ENCODE measurements at regions not wholly inside any gene's neighbourhood (a gene's known extent, or its start where the extent isn't known, plus 50 kb on each side); places are given as distances from the start of the nearest gene placed in this dataset.

- TF ChIP-seq POLR2AphosphoS5 (IDR thresholded peaks at IDR 0.05; ENCODE audit: low read depth) (no peak), CTCF (conservative IDR thresholded peaks at IDR 0.05; ENCODE audit: low read depth in 2 of 2) (no peak)
Observed at GRCh38 chr20:54744097-54744496, 268.7 kb downstream of the DOK5 start.

All from GM23338 (cell line).